ENCODE measurements at regions not wholly inside any gene's neighbourhood (a gene's known extent, or its start where the extent isn't known, plus 50 kb on each side); places are given as distances from the start of the nearest gene placed in this dataset.

- TF ChIP-seq POLR2A (IDR thresholded peaks at IDR 0.05) (no peak), CTCF (IDR thresholded peaks at IDR 0.05) (no peak)
Measured at GRCh38 chr4:42306221-42307109, 90.8 kb upstream of the SHISA3 start.
